ENCODE measurements at regions not wholly inside any gene's neighbourhood (a gene's known extent, or its start where the extent isn't known, plus 50 kb on each side); places are given as distances from the start of the nearest gene placed in this dataset.

DNA sequence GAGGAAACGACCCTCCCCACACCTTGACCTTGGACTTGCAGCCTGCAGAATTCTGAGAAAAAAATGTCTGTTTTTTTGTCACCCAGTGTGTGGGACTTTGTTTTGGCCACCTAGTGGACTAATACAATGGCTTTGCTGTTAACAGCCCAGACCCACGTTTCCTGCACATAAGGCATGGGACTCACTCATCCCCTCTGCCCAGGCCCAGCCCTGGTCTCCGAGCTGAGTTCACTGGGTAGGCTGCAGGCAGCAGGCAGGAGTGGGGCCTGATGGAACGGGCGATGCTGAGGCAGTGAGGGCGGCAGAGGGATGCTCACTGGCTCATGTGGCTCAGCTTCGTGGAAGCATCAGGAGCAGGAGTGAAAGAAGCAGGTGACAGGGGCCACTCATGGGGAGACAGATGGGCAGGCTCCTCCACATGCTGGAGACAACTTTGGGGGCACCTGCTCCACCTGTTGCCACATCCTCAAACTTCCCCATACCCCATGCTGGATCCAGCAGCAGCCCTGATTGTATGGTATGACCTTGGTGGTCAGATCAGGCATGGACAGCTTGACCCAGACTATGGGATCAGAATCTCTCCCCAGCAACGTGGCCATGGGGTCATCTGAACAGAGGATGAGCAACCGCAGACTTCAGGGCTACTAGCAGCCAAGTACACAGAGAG is 65.8 kb upstream of the ANTXRL start (continued):
- TF ChIP-seq, protein P1, sequence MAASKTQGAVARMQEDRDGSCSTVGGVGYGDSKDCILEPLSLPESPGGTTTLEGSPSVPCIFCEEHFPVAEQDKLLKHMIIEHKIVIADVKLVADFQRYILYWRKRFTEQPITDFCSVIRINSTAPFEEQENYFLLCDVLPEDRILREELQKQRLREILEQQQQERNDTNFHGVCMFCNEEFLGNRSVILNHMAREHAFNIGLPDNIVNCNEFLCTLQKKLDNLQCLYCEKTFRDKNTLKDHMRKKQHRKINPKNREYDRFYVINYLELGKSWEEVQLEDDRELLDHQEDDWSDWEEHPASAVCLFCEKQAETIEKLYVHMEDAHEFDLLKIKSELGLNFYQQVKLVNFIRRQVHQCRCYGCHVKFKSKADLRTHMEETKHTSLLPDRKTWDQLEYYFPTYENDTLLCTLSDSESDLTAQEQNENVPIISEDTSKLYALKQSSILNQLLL (CRISPR knock-in tag; IDR thresholded peaks at IDR 0.05; ENCODE audit: borderline replicate concordance): no peak
- TF ChIP-seq SAFB (IDR thresholded peaks at IDR 0.05; ENCODE audit: borderline replicate concordance, low read depth, low read length): no peak
- TF ChIP-seq RCOR1 (IDR thresholded peaks at IDR 0.05; ENCODE audit: borderline replicate concordance in 1 of 2, low read depth in 2 of 2, low read length in 2 of 2): no peak
- no peak for TF ChIP-seq MEF2D (tag; conservative IDR thresholded peaks at IDR 0.05; ENCODE audit: low read depth)
- TF ChIP-seq, protein P2, sequence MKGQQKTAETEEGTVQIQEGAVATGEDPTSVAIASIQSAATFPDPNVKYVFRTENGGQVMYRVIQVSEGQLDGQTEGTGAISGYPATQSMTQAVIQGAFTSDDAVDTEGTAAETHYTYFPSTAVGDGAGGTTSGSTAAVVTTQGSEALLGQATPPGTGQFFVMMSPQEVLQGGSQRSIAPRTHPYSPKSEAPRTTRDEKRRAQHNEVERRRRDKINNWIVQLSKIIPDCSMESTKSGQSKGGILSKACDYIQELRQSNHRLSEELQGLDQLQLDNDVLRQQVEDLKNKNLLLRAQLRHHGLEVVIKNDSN (CRISPR knock-in tag; IDR thresholded peaks at IDR 0.05): peak; percentile 36; the same call in 1 of the 2 replicates

DNA sequence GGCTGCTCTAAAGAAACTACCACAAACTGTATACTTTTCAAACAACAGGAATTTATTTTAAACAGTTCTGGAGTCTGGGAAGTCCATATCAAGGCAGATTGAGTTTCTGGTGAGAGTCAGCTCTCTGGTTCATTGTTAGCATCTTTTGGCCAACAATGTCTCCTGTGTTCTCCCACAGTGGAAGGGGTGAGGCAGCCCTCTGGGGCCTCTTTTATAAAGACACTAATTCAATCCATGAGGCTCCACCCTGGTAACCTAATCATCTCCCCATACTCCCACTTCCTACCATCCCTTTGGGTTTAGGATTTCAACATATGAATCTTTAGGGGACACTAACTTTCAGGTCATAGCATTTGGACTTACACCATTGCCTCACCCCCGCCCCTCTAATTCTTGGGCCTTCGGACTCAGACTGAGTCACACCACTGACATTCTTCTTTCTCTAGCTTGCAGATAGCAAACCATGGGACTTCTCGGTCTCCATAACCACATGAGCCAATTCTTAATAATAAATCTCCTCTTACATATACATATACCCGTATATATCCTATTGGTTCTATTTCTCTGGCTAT is 64.3 kb upstream of the ANTXRL start:
- Histone ChIP-seq H3K9me1 (ENCODE audit: control insufficient read depth, insufficient read depth, low read length) (peaks cover 6% of the 10 kb centered on the region), H3K4me1 (replicated peaks in 1 of 2; ENCODE audit: control insufficient read depth in 2 of 2, insufficient read depth in 2 of 2, low read length in 2 of 2) (peaks cover 15 to 19% of the 10 kb centered on the region in 2 experiments), H3K36me3 (ENCODE audit: control insufficient read depth, insufficient read depth, low read length) (no peaks in the 10 kb centered on the region), H3K27ac (ENCODE audit: extremely low read depth, low read depth, low read length) (no peak overlapping the region), H3K4me3 (no peak overlapping the region), H3K27me3 (ENCODE audit: control insufficient read depth in 2 of 2, insufficient read depth in 2 of 2, low read length in 2 of 2) (peaks cover 0 to 6% of the 10 kb centered on the region in 2 experiments; a peak in 2 of 5 replicates), H3K9me3 (replicated peaks; ENCODE audit: control insufficient read depth, insufficient read depth, low read depth, low read length) (0 out of 2 replicates have a peak, but pooled peaks cover 2% of the 10 kb centered on the region), H3K79me2 (ENCODE audit: control insufficient read depth, insufficient read depth, low read length) (no peaks in the 10 kb centered on the region), H3K9ac (ENCODE audit: insufficient read depth in 1 of 2, low read depth in 2 of 2, low read length in 2 of 2) (no peak overlapping the region), H2AFZ (ENCODE audit: low read depth, low read length) (no peak overlapping the region), H4K20me1 (replicated peaks; ENCODE audit: control insufficient read depth, insufficient read depth, low read length) (no peaks in the 10 kb centered on the region), H3K4me2 (ENCODE audit: insufficient read depth, low read length) (no peak overlapping the region)
- in situ Hi-C loops (cut with MboI): no loop called here
- CTCF ChIA-PET (ENCODE audit: low intra/inter-chr PET ratio): no interaction called here
- BruUV-seq (replicated peaks): no TSS peak
- POLR2A ChIA-PET: interaction anchor here (0.6 kb wide), 1 partner anchor 27 kb away, joined by 3 read pairs; no protein-coding TSS in a partner anchor
- DNase-seq (ENCODE audit: extremely low read depth in 1 of 4, low spot score in 3 of 4) (no peak), FAIRE-seq (no peak), ATAC-seq (no peak)
- 26% methylated on average over 4 of the region's 4 CpGs for WGBS (ENCODE audit: insufficient coverage, low coverage, missing lambda C conversion rate)
- intact Hi-C loops (cut with micrococcal nuclease): no loop called here
- TF ChIP-seq EZH2 (IDR thresholded peaks at IDR 0.05; ENCODE audit: borderline replicate concordance, low read depth, low read length): no peak
- no peak for TF ChIP-seq CBX1 (IDR thresholded peaks at IDR 0.05; ENCODE audit: low read depth)
- TF ChIP-seq ZNF780A (CRISPR knock-in tag; IDR thresholded peaks at IDR 0.05): no peak
- no peak for TF ChIP-seq NCOA6 (IDR thresholded peaks at IDR 0.05)
- TF ChIP-seq, protein P3, sequence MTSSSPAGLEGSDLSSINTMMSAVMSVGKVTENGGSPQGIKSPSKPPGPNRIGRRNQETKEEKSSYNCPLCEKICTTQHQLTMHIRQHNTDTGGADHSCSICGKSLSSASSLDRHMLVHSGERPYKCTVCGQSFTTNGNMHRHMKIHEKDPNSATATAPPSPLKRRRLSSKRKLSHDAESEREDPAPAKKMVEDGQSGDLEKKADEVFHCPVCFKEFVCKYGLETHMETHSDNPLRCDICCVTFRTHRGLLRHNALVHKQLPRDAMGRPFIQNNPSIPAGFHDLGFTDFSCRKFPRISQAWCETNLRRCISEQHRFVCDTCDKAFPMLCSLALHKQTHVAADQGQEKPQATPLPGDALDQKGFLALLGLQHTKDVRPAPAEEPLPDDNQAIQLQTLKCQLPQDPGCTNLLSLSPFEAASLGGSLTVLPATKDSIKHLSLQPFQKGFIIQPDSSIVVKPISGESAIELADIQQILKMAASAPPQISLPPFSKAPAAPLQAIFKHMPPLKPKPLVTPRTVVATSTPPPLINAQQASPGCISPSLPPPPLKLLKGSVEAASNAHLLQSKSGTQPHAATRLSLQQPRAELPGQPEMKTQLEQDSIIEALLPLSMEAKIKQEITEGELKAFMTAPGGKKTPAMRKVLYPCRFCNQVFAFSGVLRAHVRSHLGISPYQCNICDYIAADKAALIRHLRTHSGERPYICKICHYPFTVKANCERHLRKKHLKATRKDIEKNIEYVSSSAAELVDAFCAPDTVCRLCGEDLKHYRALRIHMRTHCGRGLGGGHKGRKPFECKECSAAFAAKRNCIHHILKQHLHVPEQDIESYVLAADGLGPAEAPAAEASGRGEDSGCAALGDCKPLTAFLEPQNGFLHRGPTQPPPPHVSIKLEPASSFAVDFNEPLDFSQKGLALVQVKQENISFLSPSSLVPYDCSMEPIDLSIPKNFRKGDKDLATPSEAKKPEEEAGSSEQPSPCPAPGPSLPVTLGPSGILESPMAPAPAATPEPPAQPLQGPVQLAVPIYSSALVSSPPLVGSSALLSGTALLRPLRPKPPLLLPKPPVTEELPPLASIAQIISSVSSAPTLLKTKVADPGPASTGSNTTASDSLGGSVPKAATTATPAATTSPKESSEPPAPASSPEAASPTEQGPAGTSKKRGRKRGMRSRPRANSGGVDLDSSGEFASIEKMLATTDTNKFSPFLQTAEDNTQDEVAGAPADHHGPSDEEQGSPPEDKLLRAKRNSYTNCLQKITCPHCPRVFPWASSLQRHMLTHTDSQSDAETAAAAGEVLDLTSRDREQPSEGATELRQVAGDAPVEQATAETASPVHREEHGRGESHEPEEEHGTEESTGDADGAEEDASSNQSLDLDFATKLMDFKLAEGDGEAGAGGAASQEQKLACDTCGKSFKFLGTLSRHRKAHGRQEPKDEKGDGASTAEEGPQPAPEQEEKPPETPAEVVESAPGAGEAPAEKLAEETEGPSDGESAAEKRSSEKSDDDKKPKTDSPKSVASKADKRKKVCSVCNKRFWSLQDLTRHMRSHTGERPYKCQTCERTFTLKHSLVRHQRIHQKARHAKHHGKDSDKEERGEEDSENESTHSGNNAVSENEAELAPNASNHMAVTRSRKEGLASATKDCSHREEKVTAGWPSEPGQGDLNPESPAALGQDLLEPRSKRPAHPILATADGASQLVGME (CRISPR knock-in tag; IDR thresholded peaks at IDR 0.05): no peak

Data from K562 (cell line).